Neural progenitor cell (in vitro differentiated cells): ENCODE measurements at regions not wholly inside any gene's neighbourhood (a gene's known extent, or its start where the extent isn't known, plus 50 kb on each side); places are given as distances from the start of the nearest gene placed in this dataset.

ENCODE experiments used
- DNase-seq: peaks from one replicate; pipeline ENCODE4 v3.0.0-alpha.2; 2016; ENCODE audit warnings: low spot score
- H2AFZ ChIP-seq: fragments of 200-600 bp; sonication (generic); replicated peaks from 2 replicates; pipeline ENCODE4 v1.6.1; 2016; ENCODE audit warnings: antibody characterized with exemption
- H3F3A ChIP-seq: fragments of 200-600 bp; sonication (generic); 2 replicates; pipeline ENCODE4 v1.6.1; 2016; ENCODE audit warnings: antibody characterized with exemption, low read depth
- H3K27ac ChIP-seq: fragments of 200-600 bp; sonication (generic); 2 replicates; pipeline ENCODE4 v1.5.1; 2016; ENCODE audit warnings: mild to moderate bottlenecking
- H3K27me3 ChIP-seq: fragments of 200-600 bp; sonication (generic); 2 replicates; pipeline ENCODE4 v1.6.1; 2016; ENCODE audit warnings: mild to moderate bottlenecking, moderate library complexity
- H3K36me3 ChIP-seq: fragments of 200-600 bp; sonication (generic); 2 replicates; pipeline ENCODE4 v1.5.1; 2016
- H3K4me1 ChIP-seq: fragments of 200-600 bp; sonication (generic); 2 replicates; pipeline ENCODE4 v1.6.1; 2016; ENCODE audit warnings: mixed run types
- H3K4me2 ChIP-seq: fragments of 200-600 bp; sonication (generic); 2 replicates; pipeline ENCODE4 v1.6.1; 2016
- H3K4me3 ChIP-seq: fragments of 200-600 bp; sonication (generic); 2 replicates; pipeline ENCODE4 v1.5.1; 2016
- H3K79me2 ChIP-seq: fragments of 200-600 bp; sonication (generic); 2 replicates; pipeline ENCODE4 v1.6.1; 2016; ENCODE audit warnings: low read depth
- H3K9ac ChIP-seq: fragments of 200-600 bp; sonication (generic); 2 replicates; pipeline ENCODE4 v1.6.1; 2016
- H3K9me3 ChIP-seq: fragments of 200-600 bp; sonication (generic); 2 replicates; pipeline ENCODE4 v1.5.1; 2016; ENCODE audit warnings: low read depth
- H4K20me1 ChIP-seq: fragments of 200-600 bp; sonication (generic); 2 replicates; pipeline ENCODE4 v1.6.1; 2016; ENCODE audit warnings: low read depth
- H3K27ac Mint-ChIP-seq: 3 replicates; pipeline ENCODE4 v1.8.0; 2021; ENCODE audit warnings: mixed read lengths
- H3K27me3 Mint-ChIP-seq: 2 replicates; pipeline ENCODE4 v1.8.0; 2022; ENCODE audit warnings: low read depth, mild to moderate bottlenecking, inconsistent platforms, moderate library complexity, mixed read lengths; ENCODE audit not compliant: insufficient read depth
- H3K36me3 Mint-ChIP-seq: 3 replicates; pipeline ENCODE4 v1.8.0; 2021; ENCODE audit warnings: mixed read lengths
- H3K4me1 Mint-ChIP-seq: 3 replicates; pipeline ENCODE4 v1.8.0; 2021; ENCODE audit warnings: mixed read lengths
- H3K4me3 Mint-ChIP-seq: 3 replicates; pipeline ENCODE4 v1.8.0; 2021; ENCODE audit warnings: mild to moderate bottlenecking, moderate library complexity, mixed read lengths
- H3K9me3 Mint-ChIP-seq: 3 replicates; pipeline ENCODE4 v1.8.0; 2020; ENCODE audit warnings: mixed read lengths
- EZH2 ChIP-seq: fragments of 200-600 bp; sonication (generic); IDR thresholded peaks from 2 replicates; pipeline ENCODE4 v1.6.1; 2017; ENCODE audit warnings: antibody characterized with exemption, mild to moderate bottlenecking, moderate library complexity
- EZH2phosphoT487 ChIP-seq: fragments of 200-600 bp; sonication (generic); IDR thresholded peaks from 2 replicates; pipeline ENCODE4 v1.6.1; 2017; ENCODE audit warnings: antibody characterized with exemption
- TF ChIP-seq, protein P1 (sequence below): fragments of 200-600 bp; sonication (generic); IDR thresholded peaks from 2 replicates; pipeline ENCODE4 v1.5.1; 2017; ENCODE audit warnings: antibody characterized with exemption, mild to moderate bottlenecking

DNA sequence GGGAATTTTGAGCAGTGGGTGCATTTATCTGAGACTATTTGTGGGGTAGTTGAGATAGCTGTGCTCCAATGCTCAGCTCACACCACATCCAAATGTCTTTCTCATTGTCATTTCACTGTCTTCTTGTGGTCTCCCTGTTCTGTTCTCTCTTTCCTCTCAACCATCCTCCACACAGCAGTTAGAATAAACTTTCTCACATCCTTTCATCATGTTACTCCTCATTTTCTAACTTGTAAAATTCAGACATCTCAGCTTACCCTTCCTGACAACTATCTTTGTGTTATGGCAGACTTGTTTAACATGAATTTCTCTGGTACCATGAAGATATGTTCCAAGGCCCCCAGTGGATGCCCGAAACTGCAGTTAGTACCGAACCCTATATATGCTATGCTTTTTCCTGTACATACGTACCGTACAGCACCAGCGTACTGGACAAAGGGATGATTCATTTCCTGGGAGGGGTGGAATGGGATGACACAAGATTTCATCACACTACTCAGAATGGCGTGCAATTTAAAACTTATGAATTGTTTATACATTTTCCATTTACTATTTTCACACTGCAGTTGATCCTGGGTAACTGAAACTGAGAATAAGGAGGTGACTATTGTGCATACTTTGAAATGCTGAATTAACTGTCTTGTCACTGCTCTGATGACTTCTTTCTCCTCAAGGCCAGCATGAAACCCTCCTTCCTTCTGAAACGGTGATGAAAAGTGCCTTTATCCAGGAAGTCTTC is 177.1 kb upstream of the SLC38A2 start:
- Histone ChIP-seq H3K4me2 (no peak overlapping the region), H4K20me1 (no peaks in the 10 kb centered on the region), H3K79me2 (no peaks in the 10 kb centered on the region), H3K27ac (no peak overlapping the region), H2AFZ (no peak overlapping the region), H3K9me3 (no peaks in the 10 kb centered on the region), H3K36me3 (no peaks in the 10 kb centered on the region), H3K4me1 (no peaks in the 10 kb centered on the region), H3K9ac (no peak overlapping the region), H3K4me3 (no peak overlapping the region), H3F3A (no peaks in the 10 kb centered on the region), H3K27me3 (no peaks in the 10 kb centered on the region)
- H3K9me3 Mint-ChIP-seq: peaks cover 8% of the 10 kb centered on the region
- H3K27me3 Mint-ChIP-seq: no peaks in the 10 kb centered on the region
- no peaks in the 10 kb centered on the region for H3K4me1 Mint-ChIP-seq
- no peak overlapping the region for H3K27ac Mint-ChIP-seq
- DNase-seq: no peak
- no peak for TF ChIP-seq EZH2phosphoT487
- no peak for TF ChIP-seq EZH2
- TF ChIP-seq, protein P1, sequence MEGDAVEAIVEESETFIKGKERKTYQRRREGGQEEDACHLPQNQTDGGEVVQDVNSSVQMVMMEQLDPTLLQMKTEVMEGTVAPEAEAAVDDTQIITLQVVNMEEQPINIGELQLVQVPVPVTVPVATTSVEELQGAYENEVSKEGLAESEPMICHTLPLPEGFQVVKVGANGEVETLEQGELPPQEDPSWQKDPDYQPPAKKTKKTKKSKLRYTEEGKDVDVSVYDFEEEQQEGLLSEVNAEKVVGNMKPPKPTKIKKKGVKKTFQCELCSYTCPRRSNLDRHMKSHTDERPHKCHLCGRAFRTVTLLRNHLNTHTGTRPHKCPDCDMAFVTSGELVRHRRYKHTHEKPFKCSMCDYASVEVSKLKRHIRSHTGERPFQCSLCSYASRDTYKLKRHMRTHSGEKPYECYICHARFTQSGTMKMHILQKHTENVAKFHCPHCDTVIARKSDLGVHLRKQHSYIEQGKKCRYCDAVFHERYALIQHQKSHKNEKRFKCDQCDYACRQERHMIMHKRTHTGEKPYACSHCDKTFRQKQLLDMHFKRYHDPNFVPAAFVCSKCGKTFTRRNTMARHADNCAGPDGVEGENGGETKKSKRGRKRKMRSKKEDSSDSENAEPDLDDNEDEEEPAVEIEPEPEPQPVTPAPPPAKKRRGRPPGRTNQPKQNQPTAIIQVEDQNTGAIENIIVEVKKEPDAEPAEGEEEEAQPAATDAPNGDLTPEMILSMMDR: no peak
- H3K4me3 Mint-ChIP-seq: no peak overlapping the region
- peaks cover 6% of the 10 kb centered on the region for H3K36me3 Mint-ChIP-seq

DNA sequence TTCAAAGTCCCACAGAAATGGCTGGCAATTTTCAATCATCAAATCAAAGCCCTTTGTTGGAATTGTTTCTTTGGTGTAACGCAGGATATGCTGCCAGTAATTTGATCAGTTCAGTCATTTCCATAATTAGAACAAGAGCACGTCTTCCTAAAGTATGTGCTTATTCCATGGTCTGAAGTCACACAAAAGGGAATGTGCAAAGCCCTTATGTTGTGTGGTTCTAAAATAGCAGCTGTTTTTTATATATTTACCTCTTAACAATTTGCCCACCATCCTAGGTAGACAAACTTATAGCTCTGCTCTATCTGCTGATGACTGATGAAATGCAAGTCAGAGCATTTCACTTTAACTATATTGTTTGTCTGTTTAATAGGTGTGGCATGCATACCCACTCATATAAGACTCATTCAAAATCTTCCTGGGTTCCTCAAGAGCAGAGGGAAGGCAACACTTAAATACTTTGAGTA is 176.1 kb upstream of the SLC38A2 start:
- Histone ChIP-seq H3K4me1 (no peaks in the 10 kb centered on the region), H2AFZ (no peak overlapping the region), H3K79me2 (no peaks in the 10 kb centered on the region), H3K9me3 (no peaks in the 10 kb centered on the region), H3K4me2 (no peak overlapping the region), H3K27ac (no peak overlapping the region), H3K9ac (no peak overlapping the region), H3F3A (no peaks in the 10 kb centered on the region), H3K27me3 (no peaks in the 10 kb centered on the region), H3K4me3 (no peak overlapping the region), H3K36me3 (no peaks in the 10 kb centered on the region), H4K20me1 (no peaks in the 10 kb centered on the region)
- Mint-ChIP-seq H3K4me1 (no peaks in the 10 kb centered on the region), H3K27ac (no peak overlapping the region), H3K27me3 (no peaks in the 10 kb centered on the region), H3K4me3 (no peak overlapping the region), H3K36me3 (peaks cover 6% of the 10 kb centered on the region), H3K9me3 (peaks cover 14% of the 10 kb centered on the region)
- TF ChIP-seq EZH2: no peak
- TF ChIP-seq EZH2phosphoT487: no peak
- TF ChIP-seq, protein P1: no peak
- no peak for DNase-seq

- no peaks in the 10 kb centered on the region for H3K9me3 ChIP-seq
Observed at GRCh38 chr12:46547421-46548354, 175.1 kb upstream of the SLC38A2 start.

More at GRCh38 chr12:46547421-46548354, 175.1 kb upstream of the SLC38A2 start:
- no peak overlapping the region for H3K4me3 ChIP-seq
- H3K36me3 ChIP-seq: no peaks in the 10 kb centered on the region
- H4K20me1 ChIP-seq: no peaks in the 10 kb centered on the region
- H3K27me3 ChIP-seq: no peaks in the 10 kb centered on the region
- H3K27ac ChIP-seq: no peak overlapping the region
- Mint-ChIP-seq H3K36me3 (peaks cover 6% of the 10 kb centered on the region), H3K9me3 (peaks cover 14% of the 10 kb centered on the region), H3K4me1 (no peaks in the 10 kb centered on the region), H3K27me3 (no peaks in the 10 kb centered on the region), H3K4me3 (no peak overlapping the region), H3K27ac (no peak overlapping the region)
- no peaks in the 10 kb centered on the region for H3F3A ChIP-seq
- TF ChIP-seq EZH2phosphoT487 (no peak), EZH2 (no peak)
- TF ChIP-seq, protein P1: no peak
- H3K79me2 ChIP-seq: no peaks in the 10 kb centered on the region
- DNase-seq: no peak
- H3K4me2 ChIP-seq: no peak overlapping the region
- no peak overlapping the region for H3K9ac ChIP-seq
- no peak overlapping the region for H2AFZ ChIP-seq
- no peaks in the 10 kb centered on the region for H3K4me1 ChIP-seq
